GM21619 (cell line): ENCODE measurements at regions not wholly inside any gene's neighbourhood (a gene's known extent, or its start where the extent isn't known, plus 50 kb on each side); places are given as distances from the start of the nearest gene placed in this dataset.
"Not testable (repeated sequence)": the region's sequence is repeated elsewhere in the genome, so short reads cannot be mapped to it uniquely, and the experiment has no call there.

Experiments used
- ATAC-seq: cut with Tn5 transposase; IDR thresholded peaks from one replicate; pipeline ENCODE4 v1.9.1; 2021; ENCODE audit not compliant: unreplicated experiment

- ATAC-seq, result no peak
These were observed 226.4 kb upstream of the MON1B start for GRCh38 chr16:76964464-76965154.

DNA sequence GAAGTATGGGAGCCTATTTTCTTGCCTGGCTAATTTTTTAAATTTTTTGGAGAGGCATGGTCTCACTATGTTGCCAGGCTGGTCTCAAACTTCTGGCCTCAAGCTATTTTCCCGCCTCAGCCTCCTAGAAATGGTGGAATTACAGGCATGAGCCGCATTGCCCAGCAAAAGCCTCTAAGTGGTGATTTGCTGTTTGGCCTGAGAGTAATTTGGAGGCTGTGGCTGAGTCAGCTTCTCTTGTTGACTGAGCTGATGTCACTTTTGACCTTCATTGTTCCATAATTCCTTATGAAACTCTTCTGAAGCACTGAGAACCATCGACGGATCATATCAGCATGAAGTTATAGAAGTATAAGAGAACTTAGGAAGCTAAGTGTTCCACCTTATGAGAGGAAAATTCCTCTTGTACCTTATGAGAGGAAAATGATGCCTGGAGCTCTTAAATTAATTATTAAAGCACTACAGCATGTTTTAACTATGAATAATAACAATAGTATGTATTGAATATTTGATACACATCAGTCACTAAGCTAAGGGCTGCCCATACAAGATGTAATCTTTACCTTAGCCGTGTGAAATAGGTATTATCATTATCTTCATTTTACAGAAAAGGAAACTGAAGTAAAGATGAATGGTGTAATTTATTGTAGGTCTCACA, 220.8 kb upstream of the MON1B start:
- ATAC-seq, result no peak

DNA sequence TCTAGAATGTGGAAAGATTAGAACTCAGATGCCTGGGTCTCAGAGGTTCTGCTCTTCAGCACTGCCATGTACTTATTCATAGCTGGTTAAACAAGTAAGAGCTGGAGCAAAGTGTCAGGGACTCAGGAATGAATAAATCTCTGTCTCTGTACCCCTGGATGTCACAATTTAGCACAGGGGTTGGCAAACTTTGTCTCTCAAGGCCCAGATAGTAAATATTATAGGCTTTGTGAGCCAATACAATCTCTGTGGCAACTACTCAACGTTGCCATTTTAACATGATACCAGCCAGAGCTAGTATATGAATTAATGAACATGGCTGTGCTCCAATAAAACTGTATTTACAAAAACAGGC, 220.3 kb upstream of the MON1B start:
- ATAC-seq, result no peak

DNA sequence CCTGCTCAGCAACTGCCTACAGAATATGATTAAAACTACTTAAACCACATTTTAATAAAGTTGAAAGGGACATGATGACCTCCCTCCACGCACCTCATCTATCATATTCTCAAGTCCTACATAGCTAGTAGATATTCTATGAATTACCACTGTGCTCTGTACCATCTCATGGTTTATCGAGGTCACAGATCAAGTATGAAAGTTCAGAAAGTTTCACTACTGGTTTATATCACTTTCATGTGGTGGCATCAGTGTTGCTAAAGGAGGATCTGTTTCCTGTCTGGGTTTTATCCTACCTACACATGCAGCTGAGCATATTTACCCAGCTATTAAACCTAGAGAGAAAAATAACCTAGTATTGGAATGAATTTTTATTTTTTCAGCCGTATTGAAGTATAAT, 214.9 kb upstream of the MON1B start:
- no peak for ATAC-seq

DNA sequence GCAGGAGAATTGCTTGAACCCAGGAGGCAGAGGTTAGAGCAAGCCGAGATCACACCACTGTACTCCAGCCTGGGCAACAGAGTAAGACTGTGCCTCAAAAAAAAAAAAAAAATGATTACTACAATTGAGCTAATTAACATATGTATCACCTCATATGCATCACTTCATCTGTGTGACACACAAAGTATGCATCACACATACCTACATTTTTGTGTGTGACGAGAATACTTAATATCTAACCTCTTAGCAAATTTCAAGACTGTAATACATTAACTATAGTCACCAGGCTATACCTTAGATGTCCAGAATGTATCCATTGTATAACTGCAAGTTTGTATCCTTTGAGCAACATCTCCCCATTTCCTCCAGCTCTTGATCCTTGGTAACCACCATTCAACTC, 214.2 kb upstream of the MON1B start:
- no peak for ATAC-seq

GRCh38 chr16:76984196-76984595, 206.8 kb upstream of the MON1B start:
- no peak for ATAC-seq

DNA sequence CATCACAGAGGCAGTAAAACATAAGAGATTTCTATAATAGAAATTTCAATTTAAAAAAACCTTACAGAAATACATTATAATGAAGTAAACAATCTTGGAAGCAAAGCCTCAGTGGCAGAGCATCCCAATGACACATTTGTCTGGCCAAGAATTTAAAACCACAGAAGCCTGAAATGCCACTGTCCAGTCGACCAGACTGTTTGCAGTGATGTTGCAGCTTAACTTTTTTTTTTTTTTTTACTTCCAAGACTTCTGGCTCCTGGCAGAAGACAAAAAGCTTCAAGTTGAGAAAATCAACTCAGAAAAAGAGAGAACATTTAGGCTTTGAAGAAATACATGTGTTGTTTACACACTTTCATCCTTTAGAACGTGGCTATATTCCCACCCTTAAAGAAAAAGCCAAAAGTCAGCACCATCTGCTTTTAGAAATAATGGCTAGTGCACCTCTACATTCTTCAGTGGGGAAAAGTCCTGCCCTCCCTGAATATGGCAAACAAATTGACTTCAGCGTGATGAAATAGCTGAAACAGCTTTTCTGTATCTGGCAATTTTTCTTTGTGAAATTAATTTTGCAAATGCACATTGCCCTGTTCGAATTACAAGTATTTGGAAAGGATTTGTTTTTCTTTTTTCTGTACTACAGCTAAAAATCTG, 205.5 kb upstream of the MON1B start:
- no peak for ATAC-seq

- no peak for ATAC-seq
These were observed 202.5 kb upstream of the MON1B start for GRCh38 chr16:76988526-76988925.

- ATAC-seq, result no peak
These were observed 188.3 kb upstream of the MON1B start for GRCh38 chr16:77002644-77003043.

DNA sequence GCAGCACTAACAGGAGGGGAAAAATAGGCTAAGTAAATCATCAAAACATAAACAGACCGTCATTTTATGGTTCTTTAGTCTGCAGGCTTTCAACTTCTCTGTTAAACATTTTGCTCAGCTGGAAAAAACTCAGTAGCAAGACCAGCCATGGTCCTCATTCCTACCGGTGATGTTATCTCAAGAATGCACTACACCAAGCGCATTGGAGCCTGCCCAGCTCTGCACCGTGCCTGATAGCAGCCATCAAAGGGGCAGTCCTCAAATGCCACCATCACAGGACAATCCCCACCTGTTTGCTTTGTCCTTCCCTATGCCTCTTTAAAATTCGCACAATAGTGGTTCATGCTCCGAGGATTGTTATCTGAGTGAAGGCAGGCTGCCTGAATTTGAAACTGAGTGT, 181.5 kb upstream of the MON1B start:
- no peak for ATAC-seq

GRCh38 chr16:77014441-77014840, 176.5 kb upstream of the MON1B start:
- ATAC-seq, result no peak

DNA sequence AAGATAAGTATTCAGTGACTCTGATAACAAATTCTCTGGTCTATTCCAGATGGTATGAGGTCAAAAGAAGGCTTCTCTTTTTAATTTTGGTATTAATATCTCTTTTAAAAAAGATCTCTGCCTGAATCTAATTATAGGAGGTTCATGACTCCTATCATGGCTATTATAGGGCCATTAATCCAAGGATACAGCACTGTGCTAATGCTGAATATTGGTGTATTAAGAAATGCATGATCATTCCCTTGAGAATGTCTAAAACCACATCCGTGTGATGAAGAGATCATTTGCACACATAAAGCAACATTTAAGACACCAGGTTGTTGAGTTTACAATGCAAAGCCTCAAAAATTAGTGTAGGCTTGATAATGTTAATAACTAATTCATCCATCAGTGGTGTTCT, 160.4 kb upstream of the MON1B start:
- no peak for ATAC-seq

GRCh38 chr16:77033516-77033915, 157.5 kb upstream of the MON1B start:
- ATAC-seq, result no peak

DNA sequence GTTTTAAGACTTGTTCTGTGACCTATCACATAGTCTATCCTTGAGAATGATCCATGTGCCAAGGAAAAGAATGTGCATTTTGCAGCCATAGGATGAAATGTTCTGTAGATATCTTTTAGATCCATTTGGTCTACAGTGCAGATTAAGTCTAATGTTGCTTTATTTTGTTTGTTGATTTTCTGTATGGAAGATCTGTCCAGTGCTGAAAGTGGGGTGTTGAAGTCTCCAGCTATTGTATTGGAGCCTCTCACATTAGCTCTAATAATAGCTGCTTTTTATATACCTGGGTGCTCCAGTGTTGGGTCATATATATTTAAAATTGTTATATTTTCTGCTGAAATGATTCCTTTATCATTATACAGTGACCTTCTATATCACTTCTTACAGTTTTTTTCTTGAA, 155.6 kb upstream of the MON1B start:
- ATAC-seq, result no peak

DNA sequence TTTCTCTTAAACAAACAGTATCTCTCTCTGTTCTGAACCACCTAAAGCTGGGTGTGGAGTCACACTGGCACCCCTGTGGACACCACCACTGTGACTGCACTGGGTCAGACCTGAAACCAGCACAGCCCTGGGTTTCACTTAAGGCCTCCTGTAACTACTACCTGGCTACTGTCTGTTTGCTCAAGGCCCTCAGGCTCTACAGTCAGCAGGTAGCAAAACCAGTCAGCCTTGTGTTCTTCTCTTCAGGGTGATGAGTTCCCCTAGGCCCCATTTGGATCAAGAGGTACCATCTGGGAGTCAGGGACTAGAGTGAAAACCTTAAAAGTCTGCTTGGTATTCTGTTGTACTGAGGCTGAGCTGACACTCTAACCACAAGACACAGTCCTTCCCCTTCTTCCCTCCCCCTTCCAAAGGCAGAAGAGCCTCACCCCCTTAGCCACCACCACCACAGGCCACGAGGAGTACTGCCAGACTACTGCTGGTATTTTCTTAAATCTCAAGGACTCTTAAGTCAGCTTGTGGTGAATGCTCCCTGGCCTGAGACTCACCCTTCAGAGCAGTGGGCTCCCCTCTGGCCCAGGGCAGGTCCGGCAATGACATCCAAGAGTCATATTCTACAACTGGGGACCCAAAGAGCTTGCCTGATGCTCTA, 153.2 kb upstream of the MON1B start:
- ATAC-seq, result no peak

GRCh38 chr16:77041468-77041867, 149.5 kb upstream of the MON1B start:
- ATAC-seq, result no peak

DNA sequence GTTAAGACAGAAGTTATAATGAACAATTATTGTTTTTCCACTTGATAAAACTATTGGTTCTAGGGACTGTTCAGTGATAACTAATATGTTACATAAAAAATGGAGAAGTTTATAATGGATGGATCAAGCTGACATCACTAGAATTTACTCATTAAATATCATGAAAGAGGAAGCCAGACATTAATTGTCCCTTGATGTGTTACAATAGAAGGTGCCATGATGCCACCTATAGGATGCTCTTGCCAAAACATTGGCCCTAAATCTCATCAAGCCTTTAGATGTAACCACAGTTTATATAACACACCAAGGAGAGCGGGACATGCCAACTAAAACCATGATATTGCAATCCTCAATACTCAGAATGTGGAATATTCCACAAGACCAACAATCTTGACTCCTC, 147.9 kb upstream of the MON1B start:
- ATAC-seq, result no peak

DNA sequence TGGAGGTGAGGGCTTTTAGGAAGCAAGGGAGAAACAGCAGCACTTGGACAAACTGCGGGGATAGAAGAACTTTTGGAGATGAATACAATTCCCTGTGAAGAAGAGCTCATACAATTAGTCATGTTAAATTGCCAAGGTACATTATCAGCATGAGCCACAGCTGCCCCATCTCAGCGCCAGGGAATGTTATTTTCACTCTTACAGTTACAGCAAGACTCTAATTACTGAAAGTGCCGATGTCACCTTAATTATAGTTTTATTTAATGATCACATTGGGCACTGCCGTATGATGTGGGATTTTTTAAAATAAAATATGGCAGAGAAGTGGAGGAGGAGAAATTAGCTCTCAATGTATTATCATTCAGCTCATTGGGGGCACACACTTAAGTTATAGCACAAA, 144.8 kb upstream of the MON1B start:
- ATAC-seq, result no peak

DNA sequence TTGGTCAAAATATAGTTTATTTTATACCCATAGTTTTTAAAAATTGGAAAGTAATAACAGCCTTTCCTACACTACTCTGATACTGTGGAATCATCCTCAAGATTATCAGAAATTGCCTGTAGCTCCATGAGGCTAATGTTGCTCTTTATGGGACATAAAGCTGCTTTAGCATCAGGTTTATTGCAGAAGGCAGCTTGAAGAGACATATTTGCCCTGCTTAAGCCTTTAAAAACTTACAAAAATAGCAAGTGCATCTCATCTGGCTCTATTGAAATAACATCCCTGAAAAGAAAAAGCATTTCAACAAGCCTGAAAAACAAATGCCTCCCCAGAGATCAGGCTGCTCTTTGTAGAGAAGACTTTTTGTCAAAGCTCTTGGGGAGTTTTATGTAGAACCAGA, 142.9 kb upstream of the MON1B start:
- no peak for ATAC-seq

- ATAC-seq, result no peak
These were observed 141.4 kb upstream of the MON1B start for GRCh38 chr16:77049577-77049976.

DNA sequence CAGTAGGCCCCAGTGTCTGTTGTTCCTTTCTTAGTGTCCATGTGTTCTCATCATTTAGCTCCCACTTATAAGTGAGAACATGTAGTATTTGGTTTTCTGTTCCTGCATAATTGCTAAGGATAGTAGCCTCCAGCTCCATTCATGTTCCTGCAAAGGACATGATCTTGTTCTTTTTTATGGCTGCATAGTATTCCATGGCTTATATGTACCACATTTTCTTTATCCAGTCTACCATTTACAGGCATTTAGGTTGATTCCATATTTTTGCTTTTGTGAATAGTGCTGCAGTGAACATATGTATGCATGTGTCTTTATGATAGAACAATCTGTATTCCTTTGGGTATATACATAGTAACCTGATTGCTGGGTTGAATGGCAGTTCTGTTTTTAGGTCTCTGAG, 134.4 kb upstream of the MON1B start:
- ATAC-seq, result not testable (repeated sequence)

DNA sequence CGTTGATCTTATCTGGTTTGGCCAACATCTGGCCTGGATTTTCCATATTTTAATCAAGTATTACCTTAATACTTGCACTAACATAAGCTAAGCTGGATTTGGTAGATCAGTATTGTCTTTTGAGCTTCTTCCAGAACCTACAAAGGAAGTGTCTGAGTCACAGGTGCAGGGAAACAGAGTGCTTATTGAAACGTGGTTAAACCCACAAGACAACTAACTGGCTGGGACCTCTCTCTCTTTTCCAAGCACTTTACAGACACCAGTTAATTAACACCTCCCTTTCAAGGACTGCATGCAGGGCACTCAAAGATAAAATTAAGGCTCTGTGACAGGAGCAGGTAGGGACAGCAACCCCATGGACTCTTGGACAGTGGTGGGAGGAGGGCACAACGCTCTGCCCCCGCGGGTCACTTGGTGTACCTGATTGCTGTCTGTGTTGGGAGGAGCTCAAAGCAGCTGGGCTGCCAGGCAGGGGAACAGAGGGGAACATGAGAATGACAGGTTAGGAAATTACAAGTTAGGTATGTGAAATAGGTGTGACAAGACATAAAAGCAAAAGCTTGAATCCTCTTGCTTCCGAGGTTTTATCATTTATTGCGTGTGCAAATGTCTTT, 133.7 kb upstream of the MON1B start:
- ATAC-seq, result no peak
